Vagina (tissue), 2 donors: ENCODE measurements at regions not wholly inside any gene's neighbourhood (a gene's known extent, or its start where the extent isn't known, plus 50 kb on each side); places are given as distances from the start of the nearest gene placed in this dataset.

Experiments used
- DNase-seq, 2 donors: peaks; one replicate each; pipeline ENCODE4 v3.0.0-alpha.2; 2017; ENCODE audit errors: extremely low spot score in 2 of 2
- H3K27ac ChIP-seq: fragments of 200-600 bp; sonication (generic); one replicate; pipeline ENCODE4 v1.5.1; 2019
- H3K27me3 ChIP-seq: fragments of 200-600 bp; sonication (generic); one replicate; pipeline ENCODE4 v1.5.1; 2019
- H3K36me3 ChIP-seq, 2 donors: fragments of 200-600 bp; sonication (generic); one replicate each; pipeline ENCODE4 v1.5.1; 2017 to 2019
- H3K4me1 ChIP-seq: fragments of 200-600 bp; sonication (generic); one replicate; pipeline ENCODE4 v1.5.1; 2019
- H3K4me3 ChIP-seq, 2 donors: fragments of 200-600 bp; sonication (generic); 1 replicate in 1 of 2; 2 replicates in 1 of 2; pipeline ENCODE4 v1.5.1; 2016 to 2019
- H3K9me3 ChIP-seq: fragments of 200-600 bp; sonication (generic); one replicate; pipeline ENCODE4 v1.5.1; 2019
- CTCF ChIP-seq, 3 experiments: fragments of 450-650 bp in 2 of 3; fragments of 200-600 bp in 1 of 3; sonication (generic) in 1 of 3; IDR thresholded peaks; one replicate each; pipeline ENCODE4 v1.5.1; 2017 to 2019; ENCODE audit warnings: antibody characterized with exemption in 3 of 3, mild to moderate bottlenecking in 2 of 3, moderate library complexity in 2 of 3
- POLR2A ChIP-seq, 2 donors: fragments of 450-650 bp; IDR thresholded peaks; one replicate each; pipeline ENCODE4 v1.6.1; 2017; ENCODE audit warnings: antibody characterized with exemption in 2 of 2, mild to moderate bottlenecking in 2 of 2, moderate library complexity in 2 of 2
- POLR2AphosphoS5 ChIP-seq, 2 donors: sonication (generic); formaldehyde crosslinking; IDR thresholded peaks; one replicate each; pipeline ENCODE4 v1.9.0; 2017; ENCODE audit warnings: antibody characterized with exemption in 2 of 2, mild to moderate bottlenecking in 2 of 2, low read depth in 1 of 2; ENCODE audit not compliant: insufficient read depth in 1 of 2
- intact Hi-C: fragments of 100-400 bp; cut with DNase I; formaldehyde crosslinking; loops from one replicate; pipeline ENCODE4 v1.15.1; 2023

- no peaks in the 10 kb centered on the region for H3K9me3 ChIP-seq
- H3K4me1 ChIP-seq: no peaks in the 10 kb centered on the region
- no peak for TF ChIP-seq POLR2A (IDR thresholded peaks at IDR 0.05)
- peak in 1 of 2 donors; percentile 52 for TF ChIP-seq POLR2AphosphoS5 (IDR thresholded peaks at IDR 0.05; ENCODE audit: insufficient read depth in 1 of 2, low read depth in 1 of 2)
- TF ChIP-seq CTCF (IDR thresholded peaks at IDR 0.05): no peak
- no peaks in the 10 kb centered on the region for H3K36me3 ChIP-seq
- DNase-seq: no peak
- no peaks in the 10 kb centered on the region for H3K27me3 ChIP-seq
- H3K4me3 ChIP-seq: no peak overlapping the region
- no peak overlapping the region for H3K27ac ChIP-seq
- intact Hi-C loops: no loop called here
Observed at GRCh38 chr5:152688561-152689249, 283.6 kb upstream of the NMUR2 start.

- H3K4me1 ChIP-seq: no peaks in the 10 kb centered on the region
- H3K36me3 ChIP-seq: no peaks in the 10 kb centered on the region
- no peaks in the 10 kb centered on the region for H3K27me3 ChIP-seq
- TF ChIP-seq CTCF (IDR thresholded peaks at IDR 0.05) (no peak), POLR2A (IDR thresholded peaks at IDR 0.05) (no peak), POLR2AphosphoS5 (IDR thresholded peaks at IDR 0.05; ENCODE audit: insufficient read depth in 1 of 2, low read depth in 1 of 2) (no peak)
- no peak overlapping the region for H3K4me3 ChIP-seq
- intact Hi-C loops: no loop called here
- H3K27ac ChIP-seq: no peak overlapping the region
- DNase-seq: no peak
- no peaks in the 10 kb centered on the region for H3K9me3 ChIP-seq
Observed at GRCh38 chr5:152689250-152689711, 284.2 kb upstream of the NMUR2 start.

GRCh38 chr5:152694231-152694630 is 289.2 kb upstream of the NMUR2 start:
- H3K27ac ChIP-seq: no peak overlapping the region
- H3K36me3 ChIP-seq: no peaks in the 10 kb centered on the region
- intact Hi-C loops: no loop called here
- no peak overlapping the region for H3K4me3 ChIP-seq
- no peaks in the 10 kb centered on the region for H3K9me3 ChIP-seq
- TF ChIP-seq POLR2AphosphoS5 (IDR thresholded peaks at IDR 0.05; ENCODE audit: insufficient read depth in 1 of 2, low read depth in 1 of 2) (no peak), CTCF (IDR thresholded peaks at IDR 0.05) (no peak), POLR2A (IDR thresholded peaks at IDR 0.05) (no peak)
- DNase-seq: no peak
- H3K27me3 ChIP-seq: no peaks in the 10 kb centered on the region
- no peaks in the 10 kb centered on the region for H3K4me1 ChIP-seq

- Histone ChIP-seq H3K4me1 (no peaks in the 10 kb centered on the region), H3K27me3 (no peaks in the 10 kb centered on the region), H3K27ac (no peak overlapping the region), H3K9me3 (no peaks in the 10 kb centered on the region), H3K4me3 (no peak overlapping the region), H3K36me3 (no peaks in the 10 kb centered on the region)
- intact Hi-C loops: no loop called here
- no peak for TF ChIP-seq POLR2A (IDR thresholded peaks at IDR 0.05)
- no peak for TF ChIP-seq POLR2AphosphoS5 (IDR thresholded peaks at IDR 0.05; ENCODE audit: insufficient read depth in 1 of 2, low read depth in 1 of 2)
- DNase-seq: no peak
Observed at GRCh38 chr5:152701305-152701949, 296.3 kb upstream of the NMUR2 start.

GRCh38 chr5:152704286-152704685 is 299.2 kb upstream of the NMUR2 start:
- no peaks in the 10 kb centered on the region for H3K27me3 ChIP-seq
- intact Hi-C loops: no loop called here
- H3K4me1 ChIP-seq: no peaks in the 10 kb centered on the region

More at GRCh38 chr5:152704286-152704685, 299.2 kb upstream of the NMUR2 start:
- H3K4me3 ChIP-seq: no peak overlapping the region
- no peak overlapping the region for H3K27ac ChIP-seq
- no peaks in the 10 kb centered on the region for H3K36me3 ChIP-seq
- TF ChIP-seq POLR2A (IDR thresholded peaks at IDR 0.05) (no peak), POLR2AphosphoS5 (IDR thresholded peaks at IDR 0.05; ENCODE audit: insufficient read depth in 1 of 2, low read depth in 1 of 2) (no peak), CTCF (IDR thresholded peaks at IDR 0.05) (no peak)
- DNase-seq: no peak
- H3K9me3 ChIP-seq: no peaks in the 10 kb centered on the region
